ENCODE measurements at regions not wholly inside any gene's neighbourhood (a gene's known extent, or its start where the extent isn't known, plus 50 kb on each side); places are given as distances from the start of the nearest gene placed in this dataset.

- Histone ChIP-seq H3K27ac (ENCODE audit: low read depth, low read length) (no peak overlapping the region), H3K36me3 (ENCODE audit: control insufficient read depth in 1 of 2, insufficient read depth in 2 of 2, low read length in 2 of 2) (no peaks in the 10 kb centered on the region), H3K4me1 (ENCODE audit: control insufficient read depth in 1 of 2, insufficient read depth in 2 of 2, low read length in 2 of 2) (no peaks in the 10 kb centered on the region), H3K4me3 (replicated peaks in 1 of 2; ENCODE audit: low read depth in 1 of 2, low read length in 2 of 2) (no peak overlapping the region), H3K4me2 (ENCODE audit: low read length) (no peak overlapping the region), H3K79me2 (ENCODE audit: insufficient read depth, low read length) (no peaks in the 10 kb centered on the region), H3K9me2 (ENCODE audit: insufficient read depth) (no peaks in the 10 kb centered on the region), H3K9ac (ENCODE audit: low read length) (no peak overlapping the region), H3K27me3 (ENCODE audit: insufficient read depth, low read length) (peaks cover 23% of the 10 kb centered on the region), H4K20me1 (ENCODE audit: insufficient read depth) (no peaks in the 10 kb centered on the region), H2AFZ (ENCODE audit: low read depth, low read length, poor library complexity, severe bottlenecking) (no peak overlapping the region), H3K9me3 (ENCODE audit: control insufficient read depth in 1 of 2, insufficient read depth in 1 of 2, low read depth in 1 of 2, low read length in 2 of 2) (no peaks in the 10 kb centered on the region)
- ChIA-PET POLR2A (no interaction called here), CTCF (interaction anchor here (1.2 to 1.7 kb wide), 5 partner anchors 15 to 190 kb away, joined by 4 to 7 read pairs (median 6); no protein-coding TSS in a partner anchor), RAD21 (ENCODE audit: low non-redundant PET in 1 of 2, low total read pairs in 2 of 2, uncharacterized antibody in 2 of 2, unreplicated experiment in 2 of 2) (no interaction called here)
- no peak for DNase-seq (ENCODE audit: low read depth, low spot score)
- ATAC-seq = no peak
- intact Hi-C loops (cut with micrococcal nuclease) = no loop called here
- BruUV-seq (replicated peaks) = no TSS peak
- no peak for TF ChIP-seq CTCF (IDR thresholded peaks at IDR 0.05 in 2 of 3, conservative IDR thresholded peaks at IDR 0.05 in 1 of 3; ENCODE audit: borderline replicate concordance in 1 of 3, insufficient read depth in 1 of 3, low read depth in 2 of 3, low read length in 2 of 3)
- TF ChIP-seq REST (IDR thresholded peaks at IDR 0.05; ENCODE audit: low read depth) = no peak
- TF ChIP-seq EZH2 (IDR thresholded peaks at IDR 0.05) = no peak
- no peak for TF ChIP-seq ZFX (IDR thresholded peaks at IDR 0.05)
- TF ChIP-seq ELF1 (IDR thresholded peaks at IDR 0.05; ENCODE audit: borderline replicate concordance, low read depth) = no peak
- TF ChIP-seq POLR2AphosphoS5 (IDR thresholded peaks at IDR 0.05; ENCODE audit: low read depth, low read length) = no peak
- TF ChIP-seq SP1 (IDR thresholded peaks at IDR 0.05; ENCODE audit: low read depth) = no peak
- no peak for TF ChIP-seq RAD21 (IDR thresholded peaks at IDR 0.05; ENCODE audit: low read depth)
- no peak for TF ChIP-seq TCF7L2 (IDR thresholded peaks at IDR 0.05; ENCODE audit: borderline replicate concordance, extremely low read depth, insufficient read depth, insufficient read length)
- TF ChIP-seq JUND (IDR thresholded peaks at IDR 0.05) = no peak
- no peak for TF ChIP-seq ZBTB33 (IDR thresholded peaks at IDR 0.05; ENCODE audit: extremely low read depth, insufficient replicate concordance, low read length)
- TF ChIP-seq SIN3A (IDR thresholded peaks at IDR 0.05; ENCODE audit: low read depth) = no peak
- TF ChIP-seq EGR1 (IDR thresholded peaks at IDR 0.05; ENCODE audit: low read depth) = no peak
- no peak for TF ChIP-seq ATF3 (IDR thresholded peaks at IDR 0.05)
- TF ChIP-seq ZNF274 (IDR thresholded peaks at IDR 0.05; ENCODE audit: low read depth, low read length) = no peak
- TF ChIP-seq SRF (IDR thresholded peaks at IDR 0.05; ENCODE audit: low read depth) = no peak
- TF ChIP-seq CBX3 (IDR thresholded peaks at IDR 0.05; ENCODE audit: low read depth) = no peak
Measured at GRCh38 chr14:22107753-22108152, 434.1 kb upstream of the OR4E1 start.
